ENCODE measurements at regions not wholly inside any gene's neighbourhood (a gene's known extent, or its start where the extent isn't known, plus 50 kb on each side); places are given as distances from the start of the nearest gene placed in this dataset.

DNA sequence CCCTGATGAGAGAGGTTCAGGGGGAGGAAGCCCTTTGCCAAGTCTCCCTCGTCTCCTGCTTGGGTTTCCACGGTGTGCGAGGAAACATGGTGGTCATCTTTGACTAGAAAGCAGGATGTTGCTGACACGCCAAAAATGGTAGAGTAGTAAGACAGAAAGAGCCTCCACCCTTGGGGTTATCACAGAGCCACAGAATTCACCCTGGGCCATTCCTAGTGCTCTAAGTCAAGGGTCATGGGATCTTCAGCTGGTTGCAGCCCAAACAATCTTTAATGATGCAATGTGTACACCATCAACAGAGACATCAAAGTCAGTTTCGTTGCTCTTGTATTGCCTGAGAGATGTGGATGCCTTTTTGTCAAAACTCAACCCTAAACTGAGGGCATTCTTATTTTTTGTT, 201.9 kb downstream of the LY86 start:
- no peak overlapping the region for H3K9ac ChIP-seq (ENCODE audit: insufficient read depth, low read length, poor library complexity, severe bottlenecking)
- H3K27me3 Mint-ChIP-seq (ENCODE audit: low read depth in 3 of 3), result peaks cover 0 to 3% (median 1%) of the 10 kb centered on the region in 3 donors
- H3K9me3 ChIP-seq (replicated peaks in 1 of 2; ENCODE audit: control insufficient read depth in 1 of 2, insufficient read depth in 1 of 2, low read length in 2 of 2), result no peaks in the 10 kb centered on the region
- peaks cover 17 to 30% of the 10 kb centered on the region in 2 donors for H3K36me3 Mint-ChIP-seq
- 97% methylated on average over 4 of the region's 5 CpGs for WGBS (ENCODE audit: insufficient coverage)
- H3K4me2 ChIP-seq (replicated peaks; ENCODE audit: extremely low read depth, low read length, poor library complexity, severe bottlenecking), result no peak overlapping the region
- no peak overlapping the region for H3K4me3 ChIP-seq (replicated peaks in 1 of 3; ENCODE audit: low read depth in 2 of 3, low read length in 3 of 3)
- peaks cover 0 to 6% of the 10 kb centered on the region in 2 donors for H3K36me3 ChIP-seq (replicated peaks in 1 of 2; ENCODE audit: control insufficient read depth in 1 of 2, insufficient read depth in 2 of 2, low read length in 2 of 2)
- H3K4me1 Mint-ChIP-seq, result peaks cover 47% of the 10 kb centered on the region
- TF ChIP-seq, protein P1, sequence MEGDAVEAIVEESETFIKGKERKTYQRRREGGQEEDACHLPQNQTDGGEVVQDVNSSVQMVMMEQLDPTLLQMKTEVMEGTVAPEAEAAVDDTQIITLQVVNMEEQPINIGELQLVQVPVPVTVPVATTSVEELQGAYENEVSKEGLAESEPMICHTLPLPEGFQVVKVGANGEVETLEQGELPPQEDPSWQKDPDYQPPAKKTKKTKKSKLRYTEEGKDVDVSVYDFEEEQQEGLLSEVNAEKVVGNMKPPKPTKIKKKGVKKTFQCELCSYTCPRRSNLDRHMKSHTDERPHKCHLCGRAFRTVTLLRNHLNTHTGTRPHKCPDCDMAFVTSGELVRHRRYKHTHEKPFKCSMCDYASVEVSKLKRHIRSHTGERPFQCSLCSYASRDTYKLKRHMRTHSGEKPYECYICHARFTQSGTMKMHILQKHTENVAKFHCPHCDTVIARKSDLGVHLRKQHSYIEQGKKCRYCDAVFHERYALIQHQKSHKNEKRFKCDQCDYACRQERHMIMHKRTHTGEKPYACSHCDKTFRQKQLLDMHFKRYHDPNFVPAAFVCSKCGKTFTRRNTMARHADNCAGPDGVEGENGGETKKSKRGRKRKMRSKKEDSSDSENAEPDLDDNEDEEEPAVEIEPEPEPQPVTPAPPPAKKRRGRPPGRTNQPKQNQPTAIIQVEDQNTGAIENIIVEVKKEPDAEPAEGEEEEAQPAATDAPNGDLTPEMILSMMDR (IDR thresholded peaks at IDR 0.05), result no peak
- H4K20me1 ChIP-seq (ENCODE audit: insufficient read depth, low read length), result no peaks in the 10 kb centered on the region
- no peak for DNase-seq
- intact Hi-C loops (cut with micrococcal nuclease), result loop anchor here in 1 of 2 donors (10.0 kb wide), 1 partner anchor 264 kb away; no protein-coding TSS in a partner anchor
- no peak overlapping the region for H2AFZ ChIP-seq (ENCODE audit: insufficient read depth, low read depth, low read length, poor library complexity, severe bottlenecking)
- H3K27ac ChIP-seq (ENCODE audit: low read depth in 1 of 2, low read length in 2 of 2), result no peak overlapping the region
- no peak overlapping the region for H3K4me3 Mint-ChIP-seq
- peaks cover 36% of the 10 kb centered on the region for H3K79me2 ChIP-seq (ENCODE audit: insufficient read depth, low read length)
- peaks cover 29 to 33% of the 10 kb centered on the region in 2 donors for H3K4me1 ChIP-seq (ENCODE audit: control insufficient read depth in 1 of 2, insufficient read depth in 2 of 2, low read length in 2 of 2)
- H3K27me3 ChIP-seq (ENCODE audit: control insufficient read depth in 2 of 2, insufficient read depth in 2 of 2, low read length in 2 of 2), result no peaks in the 10 kb centered on the region
- peaks cover 0 to 3% (median 0%) of the 10 kb centered on the region in 7 donors for H3K9me3 Mint-ChIP-seq
- H3K27ac Mint-ChIP-seq, result no peak overlapping the region

DNA sequence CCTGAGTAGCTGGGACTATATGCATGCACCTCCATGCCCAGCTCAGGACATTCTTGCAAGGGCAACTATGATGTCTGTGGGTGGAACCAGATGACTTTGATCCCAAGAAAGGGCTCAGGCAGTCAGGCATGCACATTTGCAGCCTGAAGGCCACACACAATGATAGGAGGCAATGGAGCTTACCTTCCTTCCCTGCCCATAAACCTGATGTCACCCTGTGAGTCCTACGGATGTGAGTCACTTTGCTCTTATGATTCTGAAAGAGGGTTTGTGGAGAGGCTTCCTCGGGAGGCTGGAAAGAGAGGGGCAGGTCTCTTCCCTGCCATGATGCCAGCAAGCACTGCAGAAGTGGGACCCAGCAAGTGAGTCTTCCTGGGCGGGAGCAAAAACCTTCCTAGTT, 202.4 kb downstream of the LY86 start:
- no peak overlapping the region for H3K4me2 ChIP-seq (replicated peaks; ENCODE audit: extremely low read depth, low read length, poor library complexity, severe bottlenecking)
- H3K27ac ChIP-seq (ENCODE audit: low read depth in 1 of 2, low read length in 2 of 2), result no peak overlapping the region
- H4K20me1 ChIP-seq (ENCODE audit: insufficient read depth, low read length), result no peaks in the 10 kb centered on the region
- no peaks in the 10 kb centered on the region for H3K27me3 ChIP-seq (ENCODE audit: control insufficient read depth in 2 of 2, insufficient read depth in 2 of 2, low read length in 2 of 2)
- intact Hi-C loops (cut with micrococcal nuclease), result loop anchor here in 1 of 2 donors (10.0 kb wide), 1 partner anchor 264 kb away; no protein-coding TSS in a partner anchor
- no peak overlapping the region for H3K4me3 ChIP-seq (replicated peaks in 1 of 3; ENCODE audit: low read depth in 2 of 3, low read length in 3 of 3)
- H3K27me3 Mint-ChIP-seq (ENCODE audit: low read depth in 3 of 3), result peaks cover 0 to 5% (median 1%) of the 10 kb centered on the region in 3 donors
- peaks cover 34 to 38% of the 10 kb centered on the region in 2 donors for H3K4me1 ChIP-seq (ENCODE audit: control insufficient read depth in 1 of 2, insufficient read depth in 2 of 2, low read length in 2 of 2)
- H3K36me3 Mint-ChIP-seq, result peaks cover 17 to 30% of the 10 kb centered on the region in 2 donors
- peaks cover 0 to 6% of the 10 kb centered on the region in 2 donors for H3K36me3 ChIP-seq (replicated peaks in 1 of 2; ENCODE audit: control insufficient read depth in 1 of 2, insufficient read depth in 2 of 2, low read length in 2 of 2)
- no peaks in the 10 kb centered on the region for H3K9me3 ChIP-seq (replicated peaks in 1 of 2; ENCODE audit: control insufficient read depth in 1 of 2, insufficient read depth in 1 of 2, low read length in 2 of 2)
- no peak overlapping the region for H3K4me3 Mint-ChIP-seq
- TF ChIP-seq, protein P1 (IDR thresholded peaks at IDR 0.05), result no peak
- peaks cover 41% of the 10 kb centered on the region for H3K79me2 ChIP-seq (ENCODE audit: insufficient read depth, low read length)
- H3K9ac ChIP-seq (ENCODE audit: insufficient read depth, low read length, poor library complexity, severe bottlenecking), result no peak overlapping the region
- H3K4me1 Mint-ChIP-seq, result peaks cover 52% of the 10 kb centered on the region
- no peak for DNase-seq
- H2AFZ ChIP-seq (ENCODE audit: insufficient read depth, low read depth, low read length, poor library complexity, severe bottlenecking), result no peak overlapping the region
- peak overlapping the region in 2 of 7 donors; percentile 21 to 27 for H3K27ac Mint-ChIP-seq
- peaks cover 0 to 3% (median 0%) of the 10 kb centered on the region in 7 donors for H3K9me3 Mint-ChIP-seq
- no CpG with 5 or more reads among the region's 3 CpGs for WGBS (ENCODE audit: insufficient coverage)

Data from CD14-positive monocyte (primary cell).